Cardiac muscle cell (in vitro differentiated cells and primary cell): ENCODE measurements at regions not wholly inside any gene's neighbourhood (a gene's known extent, or its start where the extent isn't known, plus 50 kb on each side); places are given as distances from the start of the nearest gene placed in this dataset.
A peak's percentile ranks its signal among the peaks of the same experiment; 100 is the strongest.

Experiments used
- DNase-seq, 2 donors: peaks; one replicate each; pipeline versions ENCODE4 v3.0.0 to v3.0.0-alpha.2; 2010 to 2017; ENCODE audit warnings: low read depth in 1 of 2, low spot score in 1 of 2
- H3K27ac ChIP-seq: fragments of 200-600 bp; sonication (generic); 2 replicates; pipeline ENCODE4 v1.5.1; 2016
- H3K27me3 ChIP-seq: fragments of 200-600 bp; sonication (generic); 2 replicates; pipeline ENCODE4 v1.6.0; 2016; ENCODE audit warnings: control low read depth
- H3K36me3 ChIP-seq: fragments of 200-600 bp; sonication (generic); 2 replicates; pipeline ENCODE4 v1.5.1; 2016; ENCODE audit warnings: control low read depth
- H3K4me1 ChIP-seq: fragments of 200-600 bp; sonication (generic); 2 replicates; pipeline ENCODE4 v1.8.1; 2017; ENCODE audit warnings: low read depth, mild to moderate bottlenecking, mixed run types
- H3K4me3 ChIP-seq: fragments of 200-600 bp; sonication (generic); 2 replicates; pipeline ENCODE4 v1.5.1; 2016; ENCODE audit warnings: mild to moderate bottlenecking
- H3K9me3 ChIP-seq: fragments of 200-600 bp; sonication (generic); 2 replicates; pipeline ENCODE4 v1.5.1; 2017; ENCODE audit warnings: low read depth, mild to moderate bottlenecking, control low read depth
- TF ChIP-seq, protein P1 (sequence below): IDR thresholded peaks from 2 replicates; pipeline ENCODE4 v1.5.1; 2012; ENCODE audit warnings: low read depth, mild to moderate bottlenecking, low read length

DNA sequence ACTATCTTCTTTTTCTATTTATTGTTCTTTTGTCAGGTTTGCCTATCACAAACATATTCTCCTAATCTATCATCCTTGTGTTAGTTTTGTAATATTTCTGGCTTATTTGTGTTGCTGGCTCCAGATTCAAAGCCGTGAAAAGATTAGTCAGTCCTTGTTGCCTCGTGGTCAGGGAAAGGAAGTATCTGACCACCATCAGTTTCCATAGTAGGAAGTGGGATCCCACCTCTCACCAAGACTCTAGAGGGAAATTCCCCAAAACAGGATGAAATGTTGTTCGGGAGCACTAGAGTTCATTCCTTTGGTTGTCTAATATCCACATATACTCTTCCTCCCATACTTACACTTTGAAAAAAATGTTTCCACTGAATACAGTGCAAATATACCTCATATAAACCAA lies 131.0 kb upstream of the HUWE1 start:
- peak in 1 of 2 donors; percentile 2 for DNase-seq
- TF ChIP-seq, protein P1, sequence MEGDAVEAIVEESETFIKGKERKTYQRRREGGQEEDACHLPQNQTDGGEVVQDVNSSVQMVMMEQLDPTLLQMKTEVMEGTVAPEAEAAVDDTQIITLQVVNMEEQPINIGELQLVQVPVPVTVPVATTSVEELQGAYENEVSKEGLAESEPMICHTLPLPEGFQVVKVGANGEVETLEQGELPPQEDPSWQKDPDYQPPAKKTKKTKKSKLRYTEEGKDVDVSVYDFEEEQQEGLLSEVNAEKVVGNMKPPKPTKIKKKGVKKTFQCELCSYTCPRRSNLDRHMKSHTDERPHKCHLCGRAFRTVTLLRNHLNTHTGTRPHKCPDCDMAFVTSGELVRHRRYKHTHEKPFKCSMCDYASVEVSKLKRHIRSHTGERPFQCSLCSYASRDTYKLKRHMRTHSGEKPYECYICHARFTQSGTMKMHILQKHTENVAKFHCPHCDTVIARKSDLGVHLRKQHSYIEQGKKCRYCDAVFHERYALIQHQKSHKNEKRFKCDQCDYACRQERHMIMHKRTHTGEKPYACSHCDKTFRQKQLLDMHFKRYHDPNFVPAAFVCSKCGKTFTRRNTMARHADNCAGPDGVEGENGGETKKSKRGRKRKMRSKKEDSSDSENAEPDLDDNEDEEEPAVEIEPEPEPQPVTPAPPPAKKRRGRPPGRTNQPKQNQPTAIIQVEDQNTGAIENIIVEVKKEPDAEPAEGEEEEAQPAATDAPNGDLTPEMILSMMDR = no peak
- H3K4me3 ChIP-seq = no peak overlapping the region
- H3K4me1 ChIP-seq = no peaks in the 10 kb centered on the region
- no peak overlapping the region for H3K27ac ChIP-seq
- no peaks in the 10 kb centered on the region for H3K36me3 ChIP-seq
- no peaks in the 10 kb centered on the region for H3K27me3 ChIP-seq
- H3K9me3 ChIP-seq = no peaks in the 10 kb centered on the region

DNA sequence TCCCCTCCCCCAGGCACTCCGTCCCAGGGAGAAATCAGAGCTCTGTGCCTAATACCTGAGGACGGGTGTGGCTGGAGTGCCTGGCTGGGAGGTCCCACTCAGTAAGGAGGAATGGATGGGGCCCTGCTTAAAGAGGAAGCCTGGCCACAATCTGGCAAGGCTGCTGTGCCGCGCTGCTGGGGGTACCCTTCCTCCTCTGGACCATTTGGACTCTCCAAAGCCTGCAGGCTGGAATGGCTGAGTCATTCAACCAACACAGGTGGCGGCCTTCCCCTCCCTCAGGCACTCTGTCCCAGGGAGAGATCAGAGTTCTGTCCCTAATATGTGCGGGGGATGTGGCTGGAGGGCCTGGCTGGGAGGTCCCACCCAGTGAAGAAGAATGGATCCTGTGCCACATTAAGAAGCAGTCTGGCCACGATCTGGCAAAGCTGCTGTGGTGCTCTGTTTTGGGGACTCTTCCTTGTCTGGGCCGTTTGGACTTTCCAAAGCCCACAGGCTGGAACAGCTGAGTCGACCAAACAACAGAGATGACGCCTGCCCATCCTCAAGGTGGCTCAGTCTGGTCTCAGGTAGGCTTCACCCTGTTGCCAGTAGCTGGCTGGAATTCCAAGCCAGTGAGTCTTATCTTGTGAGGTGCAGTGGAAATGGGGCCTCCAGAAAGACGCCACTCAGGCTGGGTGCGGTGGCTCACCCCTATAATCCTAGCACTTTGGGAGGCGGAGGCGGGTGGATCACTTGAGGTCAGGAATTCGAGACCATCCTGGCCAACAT lies 127.3 kb upstream of the HUWE1 start:
- TF ChIP-seq, protein P1 = no peak
- H3K4me3 ChIP-seq = no peak overlapping the region
- DNase-seq = no peak

DNA sequence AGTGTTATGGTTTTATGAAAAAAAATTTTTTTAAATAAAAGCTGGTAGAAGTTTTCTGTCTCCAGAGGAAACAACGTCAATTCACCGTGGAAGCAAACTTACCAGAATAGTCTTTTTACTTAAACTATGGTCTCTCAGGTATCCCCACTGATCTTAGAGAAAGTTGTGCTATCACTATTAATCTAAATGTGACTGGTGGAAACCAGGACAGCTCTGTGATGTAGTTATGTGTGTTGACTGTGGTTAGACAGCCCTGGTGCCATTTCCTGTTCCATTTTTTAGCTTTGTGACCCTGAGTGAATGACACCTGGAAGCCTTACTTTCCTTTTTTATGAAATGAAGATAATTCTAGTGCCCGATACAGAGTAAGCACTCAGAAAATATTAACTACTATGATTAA lies 111.8 kb upstream of the HUWE1 start:
- DNase-seq = no peak
- Histone ChIP-seq H3K4me3 (no peak overlapping the region), H3K27me3 (no peaks in the 10 kb centered on the region), H3K36me3 (no peaks in the 10 kb centered on the region), H3K9me3 (no peaks in the 10 kb centered on the region), H3K27ac (no peak overlapping the region), H3K4me1 (no peaks in the 10 kb centered on the region)
- TF ChIP-seq, protein P1 = no peak

More for the DNA sequence above, 127.3 kb upstream of the HUWE1 start:
- H3K4me1 ChIP-seq = no peaks in the 10 kb centered on the region
- no peaks in the 10 kb centered on the region for H3K36me3 ChIP-seq
- H3K27ac ChIP-seq = no peak overlapping the region
- H3K27me3 ChIP-seq = no peaks in the 10 kb centered on the region
- no peaks in the 10 kb centered on the region for H3K9me3 ChIP-seq

GRCh38 chrX:53795576-53795975 lies 109.1 kb upstream of the HUWE1 start:
- TF ChIP-seq, protein P1 = no peak
- Histone ChIP-seq H3K9me3 (no peaks in the 10 kb centered on the region), H3K4me3 (no peak overlapping the region), H3K4me1 (no peaks in the 10 kb centered on the region), H3K27me3 (no peaks in the 10 kb centered on the region), H3K36me3 (no peaks in the 10 kb centered on the region), H3K27ac (no peak overlapping the region)
- DNase-seq = peak in 1 of 2 donors; percentile 34

- Histone ChIP-seq H3K9me3 (no peaks in the 10 kb centered on the region), H3K27ac (no peak overlapping the region), H3K4me1 (no peaks in the 10 kb centered on the region), H3K27me3 (no peaks in the 10 kb centered on the region), H3K36me3 (no peaks in the 10 kb centered on the region), H3K4me3 (no peak overlapping the region)
- TF ChIP-seq, protein P1 = no peak
- no peak for DNase-seq
These were observed 107.7 kb upstream of the HUWE1 start for GRCh38 chrX:53794181-53794580.
